Left ventricle myocardium inferior (tissue), 1 donor: ENCODE measurements at regions not wholly inside any gene's neighbourhood (a gene's known extent, or its start where the extent isn't known, plus 50 kb on each side); places are given as distances from the start of the nearest gene placed in this dataset.

ENCODE experiments used
- DNase-seq: peaks from one replicate; pipeline ENCODE4 v3.0.0-alpha.2; 2020
- H3K27ac ChIP-seq: fragments of 200-600 bp; replicated peaks from 2 replicates; pipeline ENCODE4 v1.8.0; 2021
- H3K27me3 ChIP-seq: fragments of 200-600 bp; 2 replicates; pipeline ENCODE4 v1.8.0; 2021; ENCODE audit warnings: low read depth
- H3K36me3 ChIP-seq: fragments of 200-600 bp; 2 replicates; pipeline ENCODE4 v1.8.0; 2021
- H3K4me1 ChIP-seq: fragments of 200-600 bp; 2 replicates; pipeline ENCODE4 v1.8.0; 2021
- H3K4me3 ChIP-seq: fragments of 200-600 bp; 2 replicates; pipeline ENCODE4 v1.8.0; 2021; ENCODE audit warnings: mild to moderate bottlenecking, moderate library complexity
- H3K9me3 ChIP-seq: fragments of 200-600 bp; replicated peaks from 2 replicates; pipeline ENCODE4 v1.8.0; 2021
- CTCF ChIP-seq: fragments of 200-600 bp; IDR thresholded peaks from 2 replicates; pipeline ENCODE4 v1.8.0; 2021; ENCODE audit warnings: antibody characterized with exemption, mild to moderate bottlenecking, borderline replicate concordance
- intact Hi-C: fragments of 100-400 bp; cut with micrococcal nuclease; formaldehyde crosslinking; loops from one replicate; pipeline ENCODE4 v1.11.0; 2022
- donor health status: DM: no; HTN: yes; CAD: no; lungs with severe emphysema.

- Histone ChIP-seq H3K9me3 (peaks cover 4% of the 10 kb centered on the region), H3K27me3 (no peaks in the 10 kb centered on the region), H3K27ac (no peak overlapping the region), H3K36me3 (no peaks in the 10 kb centered on the region), H3K4me3 (no peak overlapping the region), H3K4me1 (no peaks in the 10 kb centered on the region)
- DNase-seq, result no peak
- intact Hi-C loops, result no loop called here
- TF ChIP-seq CTCF, result no peak
Observed at GRCh38 chr4:62871078-62871477, 1538.2 kb downstream of the TECRL start.

GRCh38 chr4:62870451-62870850 lies 1538.8 kb downstream of the TECRL start:
- intact Hi-C loops, result no loop called here

GRCh38 chr4:62865261-62865660 lies 1544.0 kb downstream of the TECRL start:
- H3K36me3 ChIP-seq, result no peaks in the 10 kb centered on the region
- intact Hi-C loops, result no loop called here
- no peak for TF ChIP-seq CTCF
- no peak for DNase-seq
- H3K27ac ChIP-seq, result no peak overlapping the region
- H3K9me3 ChIP-seq, result peaks cover 4% of the 10 kb centered on the region
- no peaks in the 10 kb centered on the region for H3K4me1 ChIP-seq
- H3K27me3 ChIP-seq, result no peaks in the 10 kb centered on the region
- H3K4me3 ChIP-seq, result no peak overlapping the region

More at GRCh38 chr4:62870451-62870850, 1538.8 kb downstream of the TECRL start:
- Histone ChIP-seq H3K36me3 (no peaks in the 10 kb centered on the region), H3K27ac (no peak overlapping the region), H3K27me3 (no peaks in the 10 kb centered on the region), H3K9me3 (peaks cover 4% of the 10 kb centered on the region), H3K4me1 (no peaks in the 10 kb centered on the region), H3K4me3 (no peak overlapping the region)
- TF ChIP-seq CTCF, result no peak
- no peak for DNase-seq

- no peaks in the 10 kb centered on the region for H3K36me3 ChIP-seq
- no peaks in the 10 kb centered on the region for H3K9me3 ChIP-seq
- H3K4me1 ChIP-seq, result no peaks in the 10 kb centered on the region
- DNase-seq, result no peak
- no peak overlapping the region for H3K4me3 ChIP-seq
- H3K27ac ChIP-seq, result no peak overlapping the region
- H3K27me3 ChIP-seq, result no peaks in the 10 kb centered on the region
- no peak for TF ChIP-seq CTCF
- intact Hi-C loops, result no loop called here
Observed at GRCh38 chr4:62849696-62850095, 1559.6 kb downstream of the TECRL start.

- H3K27ac ChIP-seq, result no peak overlapping the region
- TF ChIP-seq CTCF, result no peak
- H3K4me3 ChIP-seq, result no peak overlapping the region
Observed at GRCh38 chr4:62835631-62836030, 1573.6 kb downstream of the TECRL start.

GRCh38 chr4:62822306-62822705 lies 1586.9 kb downstream of the TECRL start:
- no peak overlapping the region for H3K27ac ChIP-seq
- no peak overlapping the region for H3K4me3 ChIP-seq
- intact Hi-C loops, result no loop called here
- no peaks in the 10 kb centered on the region for H3K4me1 ChIP-seq
- peaks cover 5% of the 10 kb centered on the region for H3K9me3 ChIP-seq
- H3K27me3 ChIP-seq, result no peaks in the 10 kb centered on the region
- no peaks in the 10 kb centered on the region for H3K36me3 ChIP-seq
- DNase-seq, result no peak
- no peak for TF ChIP-seq CTCF

More at GRCh38 chr4:62835631-62836030, 1573.6 kb downstream of the TECRL start:
- intact Hi-C loops, result no loop called here
- H3K4me1 ChIP-seq, result no peaks in the 10 kb centered on the region
- no peaks in the 10 kb centered on the region for H3K27me3 ChIP-seq
- no peaks in the 10 kb centered on the region for H3K36me3 ChIP-seq
- no peak for DNase-seq
- H3K9me3 ChIP-seq, result no peaks in the 10 kb centered on the region
